ENCODE measurements at regions not wholly inside any gene's neighbourhood (a gene's known extent, or its start where the extent isn't known, plus 50 kb on each side); places are given as distances from the start of the nearest gene placed in this dataset.

DNA sequence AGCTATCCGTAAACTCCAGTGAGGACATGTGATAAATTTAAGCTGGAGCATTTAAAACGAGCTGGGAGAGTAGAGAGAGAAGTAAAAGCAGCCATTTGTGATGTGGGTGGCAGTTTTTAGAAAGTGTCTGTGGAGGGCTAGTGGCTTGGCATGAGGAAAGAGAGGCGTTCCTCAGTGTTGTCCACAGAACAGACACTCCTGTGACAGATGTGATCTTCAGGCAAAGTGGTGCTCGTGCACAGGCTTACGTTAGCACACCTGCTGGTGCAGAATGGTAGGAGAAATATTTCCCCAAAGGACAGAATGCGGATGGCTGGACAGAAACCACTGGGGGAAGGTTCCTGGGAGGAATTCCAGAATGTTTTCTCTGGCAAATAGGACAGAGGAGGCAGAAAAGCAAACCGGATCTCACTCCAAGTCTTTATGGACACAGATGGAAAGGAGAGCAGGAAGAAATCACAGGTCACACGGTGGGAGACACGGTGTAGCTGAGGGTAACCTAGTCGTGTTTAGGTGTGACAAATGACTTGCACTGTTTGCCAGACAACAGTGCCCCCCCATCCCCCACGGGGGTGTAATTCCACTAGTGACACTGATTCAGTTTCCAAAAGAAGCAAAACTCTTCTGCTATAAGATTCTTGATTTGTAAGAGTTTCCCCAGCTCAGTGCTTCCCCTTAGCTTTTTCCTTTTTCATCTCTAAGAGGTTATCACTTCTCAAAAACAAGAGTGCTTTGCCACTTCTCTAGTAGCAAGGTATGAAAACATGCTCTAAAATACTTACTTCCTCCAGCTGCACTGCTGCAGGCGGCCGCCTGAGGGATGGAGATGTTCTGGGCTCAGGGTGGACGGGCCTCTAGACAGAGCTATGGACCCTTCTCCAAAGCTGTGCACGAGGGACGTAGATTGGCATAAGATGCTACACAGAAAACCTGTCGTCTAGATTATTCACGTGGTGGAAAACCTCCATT is 293.2 kb downstream of the QKI start:
- TF ChIP-seq POLR2A (IDR thresholded peaks at IDR 0.05) (no peak), CTCF (IDR thresholded peaks at IDR 0.05) (no peak)
